Nephron (organoid): ENCODE measurements at regions not wholly inside any gene's neighbourhood (a gene's known extent, or its start where the extent isn't known, plus 50 kb on each side); places are given as distances from the start of the nearest gene placed in this dataset.

Source experiments
- H3K27ac Mint-ChIP-seq, 3 experiments: 2 replicates each; pipeline ENCODE4 v1.8.0; 2020; ENCODE audit warnings: mixed read lengths in 3 of 3, mild to moderate bottlenecking in 2 of 3, moderate library complexity in 1 of 3
- H3K27me3 Mint-ChIP-seq: 2 replicates; pipeline ENCODE4 v1.8.0; 2021; ENCODE audit warnings: low read depth, mild to moderate bottlenecking, moderate library complexity, mixed read lengths
- H3K36me3 Mint-ChIP-seq: 2 replicates; pipeline ENCODE4 v1.8.0; 2020; ENCODE audit warnings: low read depth, mixed read lengths
- H3K4me1 Mint-ChIP-seq: 2 replicates; pipeline ENCODE4 v1.8.0; 2020; ENCODE audit warnings: mixed read lengths
- H3K4me3 Mint-ChIP-seq, 3 experiments: 2 replicates each; pipeline ENCODE4 v1.8.0; 2020; ENCODE audit warnings: mild to moderate bottlenecking in 3 of 3, mixed read lengths in 3 of 3, moderate library complexity in 2 of 3
- H3K9me3 Mint-ChIP-seq: 2 replicates; pipeline ENCODE4 v1.8.0; 2020; ENCODE audit warnings: mixed read lengths
- CTCF ChIP-seq, 3 experiments: fragments of 200-600 bp; sonication (generic); IDR thresholded peaks; one replicate each; pipeline ENCODE4 v1.5.0; 2021; ENCODE audit warnings: antibody characterized with exemption in 3 of 3; ENCODE audit not compliant: unreplicated experiment in 3 of 3

- no peak overlapping the region for H3K27ac Mint-ChIP-seq
- H3K27me3 Mint-ChIP-seq = no peaks in the 10 kb centered on the region
- H3K4me3 Mint-ChIP-seq = no peak overlapping the region
- peaks cover 25% of the 10 kb centered on the region for H3K4me1 Mint-ChIP-seq
- peaks cover 39% of the 10 kb centered on the region for H3K36me3 Mint-ChIP-seq
- no peak for TF ChIP-seq CTCF (IDR thresholded peaks at IDR 0.05; ENCODE audit: unreplicated experiment in 3 of 3)
- peaks cover 4% of the 10 kb centered on the region for H3K9me3 Mint-ChIP-seq
Observed at GRCh38 chr4:56213543-56213942, 173.7 kb downstream of the AASDH start.

DNA sequence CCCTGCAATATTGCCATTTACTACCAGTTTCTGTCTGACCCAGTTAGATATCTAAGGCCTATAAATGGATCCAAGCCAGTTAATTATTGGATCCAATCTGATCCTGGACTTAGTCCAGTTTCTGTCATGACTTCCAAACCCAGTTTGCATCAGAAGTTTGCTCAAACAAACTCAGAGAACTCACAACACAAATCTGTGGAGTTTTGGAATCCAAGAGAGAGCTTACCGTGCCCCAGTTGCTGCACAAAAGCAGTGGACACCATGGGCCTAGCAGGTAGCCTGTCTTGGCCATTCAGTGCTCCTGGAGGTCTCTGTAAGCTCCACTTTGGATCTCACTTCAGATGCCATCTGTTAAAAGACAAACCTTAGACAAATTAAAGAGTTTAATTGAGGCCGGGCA, 174.5 kb downstream of the AASDH start:
- Mint-ChIP-seq H3K27me3 (no peaks in the 10 kb centered on the region), H3K27ac (peak overlapping the region in 1 of 3 experiments; percentile 31), H3K4me1 (peaks cover 20% of the 10 kb centered on the region), H3K9me3 (peaks cover 4% of the 10 kb centered on the region), H3K4me3 (no peak overlapping the region), H3K36me3 (peaks cover 39% of the 10 kb centered on the region)
- no peak for TF ChIP-seq CTCF (IDR thresholded peaks at IDR 0.05; ENCODE audit: unreplicated experiment in 3 of 3)

- Mint-ChIP-seq H3K9me3 (peaks cover 4% of the 10 kb centered on the region), H3K27ac (no peak overlapping the region), H3K4me3 (no peak overlapping the region), H3K4me1 (peaks cover 10% of the 10 kb centered on the region), H3K36me3 (peaks cover 50% of the 10 kb centered on the region), H3K27me3 (no peaks in the 10 kb centered on the region)
- TF ChIP-seq CTCF (IDR thresholded peaks at IDR 0.05; ENCODE audit: unreplicated experiment in 3 of 3) = no peak
Observed at GRCh38 chr4:56211202-56211601, 176.1 kb downstream of the AASDH start.

DNA sequence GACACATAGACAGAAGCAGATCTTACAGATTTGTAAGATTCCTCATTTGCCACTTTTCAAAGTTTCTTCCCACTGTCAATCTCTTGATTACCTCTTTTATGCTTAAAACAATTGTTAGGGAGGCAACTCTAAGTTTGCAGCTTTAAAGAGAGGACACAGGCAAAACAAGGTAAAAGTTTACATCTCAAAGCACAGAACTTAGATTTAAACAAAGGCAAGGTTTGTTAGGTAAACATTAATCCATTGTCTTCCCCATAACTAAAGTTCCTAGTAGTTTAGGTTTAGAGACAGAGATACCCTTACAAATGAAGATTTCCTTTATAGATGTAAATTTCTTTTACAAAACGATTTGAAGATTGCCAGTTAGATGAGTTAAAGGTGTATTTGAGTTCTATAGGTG, 176.9 kb downstream of the AASDH start:
- Mint-ChIP-seq H3K27ac (no peak overlapping the region), H3K9me3 (peaks cover 4% of the 10 kb centered on the region), H3K4me1 (peaks cover 2% of the 10 kb centered on the region), H3K27me3 (no peaks in the 10 kb centered on the region), H3K4me3 (no peak overlapping the region), H3K36me3 (peaks cover 50% of the 10 kb centered on the region)
- no peak for TF ChIP-seq CTCF (IDR thresholded peaks at IDR 0.05; ENCODE audit: unreplicated experiment in 3 of 3)

DNA sequence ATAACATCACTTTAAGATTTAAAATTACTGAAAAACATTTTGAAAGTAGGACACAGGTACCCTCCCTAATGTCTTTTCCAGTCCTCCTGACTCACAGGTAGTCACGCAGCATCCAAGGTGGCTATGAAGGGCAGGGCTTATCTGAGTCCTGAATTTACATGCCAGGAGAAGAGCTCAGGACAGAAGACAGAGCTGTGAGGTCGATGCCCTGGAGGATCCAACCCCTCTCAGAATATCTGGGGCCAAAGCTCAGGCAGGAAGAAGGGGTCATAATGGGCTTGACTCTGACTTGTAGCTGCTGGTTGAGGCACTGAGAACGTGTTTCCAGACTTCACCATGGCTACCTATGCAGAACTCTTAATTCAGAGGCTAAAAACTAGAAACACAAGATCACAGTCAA, 177.5 kb downstream of the AASDH start:
- Mint-ChIP-seq H3K27ac (no peak overlapping the region), H3K9me3 (peaks cover 4% of the 10 kb centered on the region), H3K36me3 (peaks cover 47% of the 10 kb centered on the region), H3K27me3 (no peaks in the 10 kb centered on the region), H3K4me3 (no peak overlapping the region), H3K4me1 (no peaks in the 10 kb centered on the region)
- TF ChIP-seq CTCF (IDR thresholded peaks at IDR 0.05; ENCODE audit: unreplicated experiment in 3 of 3) = no peak

GRCh38 chr4:56208103-56208502, 179.2 kb downstream of the AASDH start:
- Mint-ChIP-seq H3K4me1 (no peaks in the 10 kb centered on the region), H3K27me3 (no peaks in the 10 kb centered on the region), H3K4me3 (no peak overlapping the region), H3K27ac (no peak overlapping the region), H3K36me3 (peaks cover 51% of the 10 kb centered on the region), H3K9me3 (peaks cover 4% of the 10 kb centered on the region)
- TF ChIP-seq CTCF (IDR thresholded peaks at IDR 0.05; ENCODE audit: unreplicated experiment in 3 of 3) = no peak
